MM.1S (cell line): ENCODE measurements at regions not wholly inside any gene's neighbourhood (a gene's known extent, or its start where the extent isn't known, plus 50 kb on each side); places are given as distances from the start of the nearest gene placed in this dataset.

Experiments
- CTCF ChIP-seq: fragments of 300-600 bp; sonication (generic); IDR thresholded peaks from 2 replicates; pipeline ENCODE4 v1.5.1; 2016; ENCODE audit warnings: antibody characterized with exemption, low read length, mixed read lengths
- EZH2 ChIP-seq: fragments of 300-600 bp; sonication (generic); optimal IDR thresholded peaks from 2 replicates; pipeline ENCODE3; 2017; ENCODE audit warnings: low read depth, mild to moderate bottlenecking, antibody characterized with exemption, low read length, mixed read lengths

DNA sequence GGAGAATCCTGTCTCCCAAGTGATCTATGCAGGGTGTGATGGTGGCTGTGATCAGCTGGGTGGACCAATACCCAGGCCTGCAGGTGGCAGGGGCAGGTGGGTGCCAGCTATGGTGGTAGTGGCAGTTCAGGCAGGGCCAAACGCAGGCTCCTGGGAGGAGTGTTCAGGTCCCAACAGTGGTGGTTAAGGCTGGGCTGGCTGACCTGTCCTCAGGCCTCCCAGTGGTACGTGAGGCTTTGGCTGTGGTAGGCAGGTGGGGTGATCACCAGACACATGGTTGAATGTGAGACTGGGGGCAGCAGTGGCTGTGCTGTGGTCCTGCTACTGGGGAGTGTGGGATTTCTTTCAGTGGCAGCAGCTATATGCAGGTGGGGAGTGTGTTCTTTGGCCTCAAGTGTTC is 126.7 kb upstream of the STARD3NL start:
- TF ChIP-seq CTCF: no peak
- TF ChIP-seq EZH2: no peak
